ENCODE measurements at regions not wholly inside any gene's neighbourhood (a gene's known extent, or its start where the extent isn't known, plus 50 kb on each side); places are given as distances from the start of the nearest gene placed in this dataset.
"Not testable (repeated sequence)": the region's sequence is repeated elsewhere in the genome, so short reads cannot be mapped to it uniquely, and the experiment has no call there.

DNA sequence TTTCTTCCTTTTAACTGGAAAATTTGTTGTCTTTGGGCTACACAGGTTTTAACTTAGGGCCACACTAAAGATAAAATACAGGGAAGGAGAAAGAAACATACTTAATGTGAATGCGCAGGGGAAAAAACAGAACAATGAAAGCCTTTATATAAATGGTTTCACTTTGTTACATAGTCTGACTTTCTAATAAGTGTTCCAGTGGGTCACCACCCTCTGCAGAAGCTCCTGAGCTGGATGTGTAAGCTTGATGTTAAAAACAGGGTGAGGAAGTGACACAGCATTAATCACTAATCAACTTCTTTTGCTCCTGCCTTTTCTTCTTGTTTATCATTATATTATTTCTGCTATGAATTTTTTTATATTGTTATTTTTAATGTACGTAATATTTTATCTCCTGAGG, 445.6 kb upstream of the CA10 start:
- no peaks in the 10 kb centered on the region for H3K9me3 Mint-ChIP-seq
- TF ChIP-seq, protein P1, sequence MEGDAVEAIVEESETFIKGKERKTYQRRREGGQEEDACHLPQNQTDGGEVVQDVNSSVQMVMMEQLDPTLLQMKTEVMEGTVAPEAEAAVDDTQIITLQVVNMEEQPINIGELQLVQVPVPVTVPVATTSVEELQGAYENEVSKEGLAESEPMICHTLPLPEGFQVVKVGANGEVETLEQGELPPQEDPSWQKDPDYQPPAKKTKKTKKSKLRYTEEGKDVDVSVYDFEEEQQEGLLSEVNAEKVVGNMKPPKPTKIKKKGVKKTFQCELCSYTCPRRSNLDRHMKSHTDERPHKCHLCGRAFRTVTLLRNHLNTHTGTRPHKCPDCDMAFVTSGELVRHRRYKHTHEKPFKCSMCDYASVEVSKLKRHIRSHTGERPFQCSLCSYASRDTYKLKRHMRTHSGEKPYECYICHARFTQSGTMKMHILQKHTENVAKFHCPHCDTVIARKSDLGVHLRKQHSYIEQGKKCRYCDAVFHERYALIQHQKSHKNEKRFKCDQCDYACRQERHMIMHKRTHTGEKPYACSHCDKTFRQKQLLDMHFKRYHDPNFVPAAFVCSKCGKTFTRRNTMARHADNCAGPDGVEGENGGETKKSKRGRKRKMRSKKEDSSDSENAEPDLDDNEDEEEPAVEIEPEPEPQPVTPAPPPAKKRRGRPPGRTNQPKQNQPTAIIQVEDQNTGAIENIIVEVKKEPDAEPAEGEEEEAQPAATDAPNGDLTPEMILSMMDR (IDR thresholded peaks at IDR 0.05; ENCODE audit: unreplicated experiment), result no peak
- DNase-seq (ENCODE audit: low spot score in 2 of 2, unreplicated experiment in 2 of 2), result no peak

DNA sequence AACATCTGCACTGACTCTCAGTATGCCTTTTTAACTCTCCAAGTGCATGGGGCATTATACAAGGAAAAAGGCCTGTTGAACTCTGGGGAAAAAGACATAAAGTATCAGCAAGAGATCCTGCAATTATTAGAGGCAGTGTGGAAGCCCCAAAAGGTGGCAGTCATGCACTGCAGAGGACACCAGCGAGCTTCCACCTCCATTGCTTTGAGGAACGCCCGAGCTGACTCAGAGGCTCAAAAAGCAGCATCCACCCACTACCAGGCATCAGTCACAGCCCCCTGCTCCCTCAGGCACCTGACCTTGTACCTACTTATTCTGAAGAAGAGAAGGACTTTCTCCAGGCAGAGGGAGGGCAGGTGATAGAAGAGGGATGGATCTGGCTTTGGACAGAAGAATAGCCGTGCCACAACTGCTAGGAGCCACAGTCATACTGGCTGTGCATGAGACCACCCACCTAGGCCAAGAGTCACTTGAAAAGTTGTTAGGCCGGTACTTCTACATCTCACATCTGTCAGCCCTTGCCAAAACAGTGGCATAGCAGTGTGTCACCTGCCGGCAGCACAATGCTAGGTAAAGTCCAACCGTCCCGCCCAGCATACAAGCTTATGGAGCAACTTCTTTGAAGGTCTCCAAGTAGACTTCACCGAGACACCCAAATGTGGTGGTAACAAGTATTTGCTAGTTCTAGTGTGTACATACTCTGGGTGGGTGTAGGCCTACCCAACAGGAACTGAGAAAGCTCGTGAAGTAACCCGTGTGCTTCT, 439.1 kb upstream of the CA10 start:
- H3K4me1 Mint-ChIP-seq; H3K9me3 Mint-ChIP-seq; DNase-seq (ENCODE audit: low spot score in 2 of 2, unreplicated experiment in 2 of 2); H3K36me3 Mint-ChIP-seq; H3K27me3 Mint-ChIP-seq (ENCODE audit: low read depth); H3K4me3 Mint-ChIP-seq; H3K27ac Mint-ChIP-seq: not testable (repeated sequence)

More for the DNA sequence above, 445.6 kb upstream of the CA10 start:
- Mint-ChIP-seq H3K36me3 (no peaks in the 10 kb centered on the region), H3K4me1 (no peaks in the 10 kb centered on the region), H3K27ac (no peak overlapping the region), H3K27me3 (ENCODE audit: low read depth) (peaks cover 5% of the 10 kb centered on the region), H3K4me3 (no peak overlapping the region)

DNA sequence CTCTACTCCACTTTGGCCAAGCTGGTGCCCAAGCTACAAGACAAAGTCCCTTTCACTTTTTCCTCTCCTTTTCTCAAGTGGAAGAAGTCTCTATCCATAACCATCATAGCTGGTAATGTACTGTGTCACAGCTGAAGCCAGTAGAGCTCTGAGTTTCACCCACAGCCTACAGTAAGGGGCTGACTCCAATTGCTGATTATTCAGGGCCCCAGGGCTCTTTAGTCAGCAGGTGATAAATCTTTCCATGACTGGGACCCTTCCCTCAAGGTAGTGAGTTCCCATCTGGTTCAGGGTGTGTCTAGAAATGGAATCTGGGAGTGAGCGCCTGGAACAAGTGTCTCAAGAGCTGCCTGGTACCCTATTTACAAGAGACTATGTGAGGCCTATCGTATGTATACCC, 436.0 kb upstream of the CA10 start:
- Mint-ChIP-seq H3K4me3 (no peak overlapping the region), H3K4me1 (no peaks in the 10 kb centered on the region), H3K36me3 (no peaks in the 10 kb centered on the region), H3K27me3 (ENCODE audit: low read depth) (no peaks in the 10 kb centered on the region), H3K27ac (no peak overlapping the region), H3K9me3 (peaks cover 19% of the 10 kb centered on the region)
- no peak for DNase-seq (ENCODE audit: low spot score in 2 of 2, unreplicated experiment in 2 of 2)
- TF ChIP-seq, protein P1 (IDR thresholded peaks at IDR 0.05; ENCODE audit: unreplicated experiment), result no peak

DNA sequence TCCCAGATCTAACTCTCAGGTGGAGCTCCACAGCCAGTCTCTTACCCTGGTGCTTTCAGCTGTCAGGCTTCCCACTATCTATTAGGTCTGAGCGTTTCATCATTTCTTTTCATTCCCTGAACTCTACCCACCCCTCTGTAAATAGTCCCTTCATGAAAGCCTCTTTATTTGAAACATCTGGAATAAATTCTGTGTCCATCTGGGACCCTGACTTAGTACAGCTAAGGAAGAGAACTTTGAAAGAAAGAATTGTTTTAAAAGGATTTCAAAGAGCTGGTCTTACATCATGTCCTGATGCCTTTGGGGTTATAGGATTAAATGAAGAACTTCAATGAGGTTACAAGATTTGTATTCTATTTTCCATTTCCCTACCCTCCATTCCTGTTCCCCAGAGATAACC, 388.5 kb upstream of the CA10 start:
- peak overlapping the region; percentile 44 for H3K27ac Mint-ChIP-seq
- DNase-seq (ENCODE audit: low spot score in 2 of 2, unreplicated experiment in 2 of 2), result no peak
- H3K36me3 Mint-ChIP-seq, result no peaks in the 10 kb centered on the region
- no peak overlapping the region for H3K4me3 Mint-ChIP-seq
- peaks cover 4% of the 10 kb centered on the region for H3K4me1 Mint-ChIP-seq
- H3K9me3 Mint-ChIP-seq, result peaks cover 17% of the 10 kb centered on the region
- peaks cover 10% of the 10 kb centered on the region for H3K27me3 Mint-ChIP-seq (ENCODE audit: low read depth)
- TF ChIP-seq, protein P1 (IDR thresholded peaks at IDR 0.05; ENCODE audit: unreplicated experiment), result no peak

DNA sequence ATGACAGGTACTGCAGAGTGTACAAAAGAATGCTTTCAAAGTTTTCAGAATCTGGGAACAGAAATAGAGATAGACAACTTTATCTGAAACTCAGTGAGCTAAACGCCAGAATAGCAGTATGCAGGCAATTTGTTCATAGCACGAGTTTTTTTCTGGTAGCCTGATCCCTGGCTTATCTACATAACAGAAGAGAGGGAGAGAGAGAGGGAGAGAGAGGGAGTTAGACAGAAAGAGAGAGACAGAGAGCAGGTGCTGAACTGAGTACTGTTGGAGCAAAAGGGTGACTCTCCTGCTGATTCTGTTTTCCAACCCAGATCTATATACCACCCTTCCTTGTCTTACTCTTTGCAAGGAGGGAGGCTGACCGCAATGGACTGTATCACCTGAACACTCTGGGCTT, 388.0 kb upstream of the CA10 start:
- H3K9me3 Mint-ChIP-seq, result peaks cover 14% of the 10 kb centered on the region
- peaks cover 11% of the 10 kb centered on the region for H3K27me3 Mint-ChIP-seq (ENCODE audit: low read depth)
- H3K27ac Mint-ChIP-seq, result no peak overlapping the region

DNA sequence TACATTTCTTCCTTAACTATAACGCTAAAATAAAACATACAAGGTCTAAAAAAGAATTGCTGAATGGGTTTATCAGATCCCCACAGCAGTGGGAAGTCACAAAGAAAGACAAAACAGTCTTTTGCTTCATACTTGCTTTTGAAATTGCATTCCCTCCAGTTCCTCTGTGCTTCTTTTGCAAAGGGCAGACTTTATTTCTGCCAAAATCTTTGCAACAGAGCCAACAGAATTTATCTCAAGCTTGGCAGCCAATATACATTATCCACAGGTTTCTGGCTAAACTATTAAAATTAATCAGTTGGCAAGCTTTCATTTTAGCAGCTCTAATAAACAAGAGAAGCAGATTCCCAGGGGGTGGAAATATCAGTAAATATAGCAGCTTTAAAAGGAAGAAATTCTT, 378.9 kb upstream of the CA10 start:
- H3K27ac Mint-ChIP-seq, result no peak overlapping the region
- no peaks in the 10 kb centered on the region for H3K9me3 Mint-ChIP-seq
- H3K36me3 Mint-ChIP-seq, result no peaks in the 10 kb centered on the region
- H3K27me3 Mint-ChIP-seq (ENCODE audit: low read depth), result peaks cover 2% of the 10 kb centered on the region
- DNase-seq (ENCODE audit: low spot score in 2 of 2, unreplicated experiment in 2 of 2), result no peak
- TF ChIP-seq, protein P1 (IDR thresholded peaks at IDR 0.05; ENCODE audit: unreplicated experiment), result no peak
- H3K4me1 Mint-ChIP-seq, result no peaks in the 10 kb centered on the region
- no peak overlapping the region for H3K4me3 Mint-ChIP-seq

More for the DNA sequence above, 388.0 kb upstream of the CA10 start:
- H3K36me3 Mint-ChIP-seq, result no peaks in the 10 kb centered on the region
- TF ChIP-seq, protein P1 (IDR thresholded peaks at IDR 0.05; ENCODE audit: unreplicated experiment), result no peak
- H3K4me1 Mint-ChIP-seq, result peaks cover 4% of the 10 kb centered on the region
- H3K4me3 Mint-ChIP-seq, result no peak overlapping the region
- DNase-seq (ENCODE audit: low spot score in 2 of 2, unreplicated experiment in 2 of 2), result no peak

Data from mesothelial cell of epicardium (in vitro differentiated cells).